ENCODE measurements at regions not wholly inside any gene's neighbourhood (a gene's known extent, or its start where the extent isn't known, plus 50 kb on each side); places are given as distances from the start of the nearest gene placed in this dataset.

GRCh38 chr3:82957079-82957478, 1195.6 kb upstream of the GBE1 start:
- Histone ChIP-seq H3K4me3 (no peak overlapping the region), H3K27ac (no peak overlapping the region)

GRCh38 chr3:82954486-82954885, 1193.0 kb upstream of the GBE1 start:
- H3K27ac ChIP-seq: no peak overlapping the region

GRCh38 chr3:82942041-82942440, 1180.6 kb upstream of the GBE1 start:
- Histone ChIP-seq H3K27ac (no peak overlapping the region), H3K4me3 (no peak overlapping the region)

More at GRCh38 chr3:82954486-82954885, 1193.0 kb upstream of the GBE1 start:
- no peak overlapping the region for H3K4me3 ChIP-seq

GRCh38 chr3:82940124-82940523, 1178.7 kb upstream of the GBE1 start:
- H3K27ac ChIP-seq: no peak overlapping the region
- no peak overlapping the region for H3K4me3 ChIP-seq

GRCh38 chr3:82939491-82940097, 1178.1 kb upstream of the GBE1 start:
- Histone ChIP-seq H3K4me3 (no peak overlapping the region), H3K27ac (no peak overlapping the region)

GRCh38 chr3:82938821-82939328, 1177.4 kb upstream of the GBE1 start:
- Histone ChIP-seq H3K27ac (no peak overlapping the region), H3K4me3 (no peak overlapping the region)

GRCh38 chr3:82927309-82928253, 1166.1 kb upstream of the GBE1 start:
- Histone ChIP-seq H3K27ac (no peak overlapping the region), H3K4me3 (no peak overlapping the region)

- Histone ChIP-seq H3K4me3 (no peak overlapping the region), H3K27ac (no peak overlapping the region)
These were observed 1129.6 kb upstream of the GBE1 start for GRCh38 chr3:82891028-82891427.

- Histone ChIP-seq H3K27ac (no peak overlapping the region), H3K4me3 (no peak overlapping the region)
These were observed 1121.6 kb upstream of the GBE1 start for GRCh38 chr3:82883072-82883471.

GRCh38 chr3:82875401-82875800, 1114.0 kb upstream of the GBE1 start:
- Histone ChIP-seq H3K27ac (no peak overlapping the region), H3K4me3 (no peak overlapping the region)

- H3K4me3 ChIP-seq: no peak overlapping the region
- H3K27ac ChIP-seq: no peak overlapping the region
These were observed 1078.4 kb upstream of the GBE1 start for GRCh38 chr3:82839871-82840270.

GRCh38 chr3:82834098-82834497, 1072.7 kb upstream of the GBE1 start:
- H3K4me3 ChIP-seq: no peak overlapping the region
- no peak overlapping the region for H3K27ac ChIP-seq

- Histone ChIP-seq H3K27ac (no peak overlapping the region), H3K4me3 (no peak overlapping the region)
These were observed 1063.0 kb upstream of the GBE1 start for GRCh38 chr3:82824491-82824890.

GRCh38 chr3:82816086-82816485, 1054.6 kb upstream of the GBE1 start:
- Histone ChIP-seq H3K4me3 (no peak overlapping the region), H3K27ac (no peak overlapping the region)

- no peak overlapping the region for H3K27ac ChIP-seq
- H3K4me3 ChIP-seq: no peak overlapping the region
These were observed 1054.1 kb upstream of the GBE1 start for GRCh38 chr3:82815417-82816058.

GRCh38 chr3:82814660-82815059, 1053.2 kb upstream of the GBE1 start:
- no peak overlapping the region for H3K4me3 ChIP-seq
- H3K27ac ChIP-seq: no peak overlapping the region

GRCh38 chr3:82807781-82808180, 1046.3 kb upstream of the GBE1 start:
- Histone ChIP-seq H3K27ac (no peak overlapping the region), H3K4me3 (no peak overlapping the region)

GRCh38 chr3:82802501-82802900, 1041.1 kb upstream of the GBE1 start:
- no peak overlapping the region for H3K27ac ChIP-seq
- no peak overlapping the region for H3K4me3 ChIP-seq

- Histone ChIP-seq H3K27ac (no peak overlapping the region), H3K4me3 (no peak overlapping the region)
These were observed 1038.8 kb upstream of the GBE1 start for GRCh38 chr3:82800248-82800647.

GRCh38 chr3:82796765-82797164, 1035.3 kb upstream of the GBE1 start:
- no peak overlapping the region for H3K27ac ChIP-seq
- H3K4me3 ChIP-seq: no peak overlapping the region

GRCh38 chr3:82791241-82791640, 1029.8 kb upstream of the GBE1 start:
- Histone ChIP-seq H3K27ac (no peak overlapping the region), H3K4me3 (no peak overlapping the region)
